Astrocyte (in vitro differentiated cells and primary cell): ENCODE measurements at regions not wholly inside any gene's neighbourhood (a gene's known extent, or its start where the extent isn't known, plus 50 kb on each side); places are given as distances from the start of the nearest gene placed in this dataset.

Source experiments
- CTCF ChIP-seq: IDR thresholded peaks from 2 replicates; pipeline ENCODE4 v1.5.1; 2011; ENCODE audit warnings: low read depth, mild to moderate bottlenecking, inconsistent platforms, low read length, moderate library complexity; ENCODE audit not compliant: insufficient read depth
- EZH2 ChIP-seq: IDR thresholded peaks from 2 replicates; pipeline ENCODE4 v1.6.1; 2012; ENCODE audit warnings: mild to moderate bottlenecking, low read length, inconsistent platforms; ENCODE audit not compliant: insufficient read depth

- no peak for TF ChIP-seq CTCF
- no peak for TF ChIP-seq EZH2
These were observed 104.0 kb upstream of the ZFHX3 start for GRCh38 chr16:73151941-73152340.
